Activated T-helper 9 cell treated with anti-CD3 and anti-CD28 coated beads, Interleukin-2, amount 50 U/mL, for 16 hours (primary cell): ENCODE measurements at regions not wholly inside any gene's neighbourhood (a gene's known extent, or its start where the extent isn't known, plus 50 kb on each side); places are given as distances from the start of the nearest gene placed in this dataset.

Source experiments
- DNase-seq: peaks from one replicate; pipeline ENCODE4 v3.0.0-alpha.2; 2020; ENCODE audit warnings: low read depth

DNA sequence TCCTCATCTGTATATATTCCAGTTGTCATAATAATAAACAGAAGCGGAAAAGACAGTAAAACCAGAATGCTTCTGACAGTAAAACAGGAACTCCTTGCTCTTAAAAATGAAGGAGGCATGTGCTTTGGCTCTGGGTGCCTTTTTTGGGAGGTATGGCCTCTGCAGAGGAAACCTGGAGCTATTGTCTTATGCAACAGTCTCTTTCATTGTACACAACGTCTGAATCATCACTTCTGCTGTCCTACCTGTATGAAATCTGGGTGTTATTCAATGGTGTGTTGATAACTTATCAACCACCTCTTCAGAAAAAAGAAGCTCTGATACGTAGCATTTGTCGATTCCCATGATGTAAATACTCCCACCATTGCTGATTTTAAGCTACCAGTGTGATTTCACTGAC is 64.8 kb downstream of the CDCA7 start:
- no peak for DNase-seq

DNA sequence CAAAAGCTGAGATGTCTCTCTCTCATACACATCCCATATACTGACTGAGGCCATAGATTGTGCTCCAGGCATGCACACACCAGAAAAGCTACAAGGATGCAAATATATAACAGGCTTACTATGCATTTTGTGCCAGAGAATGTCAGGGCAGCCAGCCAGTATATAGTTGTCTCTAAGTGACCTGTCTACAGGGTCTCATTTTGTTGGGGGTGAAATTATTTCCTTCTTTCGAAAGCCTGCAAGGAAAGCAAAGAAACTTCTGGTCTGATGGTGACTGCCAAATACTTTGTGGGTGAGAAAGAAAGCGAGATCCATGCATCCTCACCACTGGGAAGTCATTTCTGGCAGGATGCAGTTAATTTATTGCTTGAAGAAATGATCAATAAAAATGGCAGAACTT is 70.2 kb downstream of the CDCA7 start:
- no peak for DNase-seq

DNA sequence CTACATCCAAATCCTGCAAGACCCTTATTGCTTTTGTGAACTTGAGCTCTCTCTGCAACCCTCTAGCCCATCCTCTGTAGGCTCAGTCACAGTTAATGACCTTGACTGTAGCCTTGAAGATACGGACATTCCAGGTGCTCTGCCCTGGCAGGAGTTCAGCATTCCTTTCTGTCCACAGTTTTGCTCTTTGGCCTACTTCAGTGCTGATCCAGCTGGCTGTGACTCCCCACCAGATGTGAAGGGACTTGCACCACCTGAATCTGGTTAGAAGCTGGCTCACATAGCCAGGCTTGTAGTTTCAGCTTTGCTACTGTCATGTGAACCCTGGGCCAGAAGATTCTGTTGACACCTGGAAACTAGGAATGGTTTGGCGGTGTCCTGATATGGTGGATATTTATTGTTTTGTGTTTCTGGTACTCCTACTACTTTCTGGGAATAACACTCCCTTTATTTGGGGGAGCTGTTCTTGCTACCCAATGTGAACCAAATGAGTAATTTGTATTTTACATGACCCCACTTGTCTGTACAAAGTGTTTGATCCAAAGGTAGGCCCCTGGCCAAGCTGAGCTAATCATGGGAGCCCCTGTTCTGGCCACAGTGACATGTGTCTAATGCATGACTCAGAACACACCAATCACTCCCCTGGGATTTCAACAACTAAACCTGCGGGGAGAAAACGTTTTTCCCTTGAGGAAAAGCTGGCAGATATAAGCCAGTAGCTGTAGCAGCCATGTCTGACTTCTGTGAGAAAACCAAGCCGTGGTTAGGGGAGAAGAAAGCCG is 73.4 kb downstream of the CDCA7 start:
- DNase-seq = no peak

DNA sequence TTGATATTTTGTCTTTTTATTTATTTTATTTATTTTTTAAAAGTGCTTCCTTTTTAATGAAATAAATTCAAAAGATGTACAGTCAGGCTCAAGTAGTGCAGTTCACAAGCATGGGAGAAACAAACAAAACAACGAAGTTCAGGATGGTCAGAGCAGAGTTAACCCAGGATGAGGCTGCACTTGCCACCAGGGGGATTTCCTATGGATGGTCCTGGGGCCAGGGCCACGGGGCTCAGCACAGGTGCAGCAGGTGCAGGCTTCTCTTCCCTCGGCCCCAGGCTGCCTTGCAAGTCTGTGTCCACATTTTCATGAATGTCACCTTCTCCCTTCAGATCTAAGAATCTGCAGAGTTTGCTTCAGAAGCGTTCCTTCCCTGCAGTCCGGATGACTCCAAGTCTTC is 76.5 kb downstream of the CDCA7 start:
- DNase-seq = no peak

DNA sequence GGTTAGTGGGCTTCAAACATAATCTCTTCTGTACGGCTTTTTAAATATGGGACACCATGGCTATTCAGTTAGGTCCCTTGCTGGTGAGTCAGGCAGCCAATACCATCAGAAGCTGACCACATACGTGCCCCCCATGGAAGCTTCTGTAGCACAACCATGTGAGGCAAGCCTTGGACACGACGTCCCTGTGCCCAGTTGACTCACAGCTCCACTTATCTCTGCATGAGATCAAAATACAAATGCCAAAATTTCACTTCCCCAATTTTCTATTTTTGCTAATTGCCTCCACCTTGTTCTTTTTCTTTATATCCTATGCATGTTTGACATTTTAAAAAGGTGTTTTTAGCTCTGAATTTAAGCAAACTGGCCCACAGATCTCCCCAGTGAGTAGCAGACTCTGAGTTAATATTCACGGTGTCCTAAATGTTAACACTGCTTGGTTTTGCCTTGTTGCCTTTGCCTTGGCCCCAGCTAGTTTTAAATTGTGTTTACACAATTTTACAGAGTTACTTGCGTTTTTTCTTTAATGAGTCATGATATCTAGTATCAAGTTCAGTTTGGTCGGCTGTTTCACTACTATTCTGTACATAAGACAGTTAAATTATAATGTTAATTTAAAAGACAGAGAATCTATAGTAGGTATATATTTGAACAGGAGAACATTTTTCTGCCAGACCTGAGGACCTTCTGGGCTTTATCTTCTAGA is 77.5 kb downstream of the CDCA7 start:
- no peak for DNase-seq

DNA sequence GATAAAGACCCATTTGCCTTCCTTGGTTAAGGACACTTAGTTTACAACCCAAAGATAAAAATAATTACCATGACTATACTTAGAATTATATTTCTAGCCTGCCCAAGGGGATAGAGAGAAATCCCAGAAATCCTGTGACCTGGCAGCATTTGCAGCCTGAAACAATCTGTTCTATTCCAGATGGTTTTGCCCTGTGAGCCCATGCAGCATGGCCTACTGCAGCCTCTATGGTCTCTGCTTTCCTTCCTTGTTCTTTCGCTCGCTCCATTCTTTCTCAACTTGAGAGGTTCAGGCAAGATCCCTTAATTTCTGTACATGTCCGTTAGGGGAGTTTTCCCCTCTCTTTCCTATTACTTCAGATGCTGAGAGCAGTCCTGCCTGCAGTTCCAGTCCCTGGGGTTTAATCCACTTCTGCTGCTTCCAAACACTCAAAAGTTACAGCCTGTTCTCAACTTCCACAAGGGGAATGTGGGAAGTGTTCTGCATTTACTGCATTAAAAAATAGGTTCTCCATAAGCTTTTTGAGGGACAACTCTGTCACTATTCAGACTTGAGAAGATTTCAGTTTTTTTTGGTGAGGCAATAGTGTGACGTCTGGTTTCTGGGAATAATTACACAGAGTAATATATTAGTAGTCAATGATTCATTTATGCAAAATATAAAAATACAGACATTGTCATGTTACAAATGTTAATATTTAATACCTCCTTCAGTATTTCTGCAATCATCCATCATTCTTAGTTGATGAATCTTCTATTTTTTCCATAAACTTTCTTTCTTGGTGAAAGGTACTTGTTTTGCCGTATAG is 80.3 kb downstream of the CDCA7 start:
- DNase-seq = no peak

DNA sequence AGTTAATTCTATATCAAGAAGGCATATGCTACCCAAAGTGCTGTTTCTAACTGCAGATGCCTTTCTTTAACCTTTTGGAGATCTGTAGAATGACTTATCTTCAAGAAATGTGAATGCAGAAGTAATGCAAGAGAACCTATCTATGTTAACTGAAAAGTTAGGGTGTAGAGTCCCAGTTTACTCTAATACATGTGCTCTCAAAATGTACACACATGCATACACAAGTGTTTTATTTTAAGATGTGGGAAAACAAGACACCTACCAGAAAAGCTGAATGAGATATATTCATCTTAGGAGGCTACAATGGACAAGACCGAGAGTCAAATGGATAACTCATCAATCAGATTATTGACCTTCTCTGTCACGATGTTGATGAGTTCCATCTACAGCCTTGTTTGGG is 80.9 kb downstream of the CDCA7 start:
- DNase-seq = no peak

DNA sequence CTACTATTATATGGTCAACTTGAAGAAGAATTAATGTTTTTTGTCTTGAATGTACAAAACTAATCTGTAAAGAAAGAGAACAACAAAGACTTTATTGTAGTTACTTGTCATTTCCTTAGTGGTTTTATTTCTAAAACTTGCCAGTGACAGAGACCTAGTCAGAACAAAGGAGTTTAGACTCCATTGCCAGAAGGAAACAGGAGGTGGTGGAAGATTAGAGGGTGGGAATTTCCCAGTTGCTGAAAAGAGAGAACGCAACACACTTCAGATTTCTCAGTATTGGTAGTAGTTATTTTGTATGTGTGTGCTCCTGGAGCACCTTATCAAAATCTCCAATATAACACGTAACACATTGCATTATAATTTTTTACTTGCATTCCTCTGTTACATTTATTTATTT is 81.4 kb downstream of the CDCA7 start:
- no peak for DNase-seq

DNA sequence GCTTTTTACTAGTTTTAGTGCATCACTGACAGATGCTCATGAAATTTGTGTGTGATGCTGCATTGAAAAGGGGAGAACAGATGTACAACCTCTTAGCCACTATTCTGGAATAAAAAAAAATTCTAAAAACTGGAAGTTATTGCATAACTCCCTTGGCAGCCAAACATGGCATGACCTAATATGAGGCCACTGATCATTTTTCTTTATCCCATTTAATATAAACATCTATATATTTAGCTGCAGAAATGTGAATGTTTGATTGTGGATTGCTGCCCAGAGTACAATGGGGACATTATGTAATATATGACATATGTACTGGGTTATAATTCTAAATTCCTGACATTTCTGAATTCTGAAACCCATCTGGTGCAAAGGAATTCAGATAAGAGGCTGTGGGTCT is 86.5 kb downstream of the CDCA7 start:
- DNase-seq = no peak

DNA sequence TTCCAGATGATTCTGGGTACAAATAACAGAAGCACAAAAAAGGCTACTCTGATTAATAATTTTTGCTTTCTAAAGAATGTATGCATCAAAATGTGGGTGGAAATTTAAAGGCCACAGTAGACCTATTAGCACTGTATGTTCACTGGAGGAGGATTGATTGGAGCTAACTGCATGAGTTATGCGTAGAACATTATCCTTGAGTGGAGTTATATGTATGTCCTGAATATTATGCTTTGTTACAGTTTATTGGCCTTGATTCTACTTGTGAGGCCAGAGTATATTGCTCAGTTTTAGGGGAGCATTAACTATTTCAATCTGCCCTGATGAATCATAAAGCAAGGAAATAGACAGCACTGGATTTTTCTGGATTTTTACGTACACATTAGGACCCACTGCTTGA is 87.9 kb downstream of the CDCA7 start:
- no peak for DNase-seq

DNA sequence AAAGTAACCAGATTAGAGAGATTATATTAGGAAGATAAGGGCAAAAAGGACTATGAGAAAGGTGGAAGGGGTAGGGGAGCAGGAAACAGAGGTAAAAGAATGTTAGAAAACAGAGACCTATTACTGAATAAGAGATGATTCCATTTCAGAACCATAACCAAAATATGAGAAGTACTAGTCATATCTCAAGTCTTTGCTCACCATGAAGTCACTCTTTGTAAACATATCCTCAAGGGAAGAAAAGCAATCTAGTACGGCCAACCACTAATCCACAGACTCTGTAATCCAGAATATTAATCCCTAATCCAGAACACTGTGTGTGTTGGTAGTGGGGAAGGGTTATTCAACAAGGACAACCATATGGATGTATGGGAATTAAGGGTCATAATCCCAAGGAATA is 92.0 kb downstream of the CDCA7 start:
- no peak for DNase-seq

DNA sequence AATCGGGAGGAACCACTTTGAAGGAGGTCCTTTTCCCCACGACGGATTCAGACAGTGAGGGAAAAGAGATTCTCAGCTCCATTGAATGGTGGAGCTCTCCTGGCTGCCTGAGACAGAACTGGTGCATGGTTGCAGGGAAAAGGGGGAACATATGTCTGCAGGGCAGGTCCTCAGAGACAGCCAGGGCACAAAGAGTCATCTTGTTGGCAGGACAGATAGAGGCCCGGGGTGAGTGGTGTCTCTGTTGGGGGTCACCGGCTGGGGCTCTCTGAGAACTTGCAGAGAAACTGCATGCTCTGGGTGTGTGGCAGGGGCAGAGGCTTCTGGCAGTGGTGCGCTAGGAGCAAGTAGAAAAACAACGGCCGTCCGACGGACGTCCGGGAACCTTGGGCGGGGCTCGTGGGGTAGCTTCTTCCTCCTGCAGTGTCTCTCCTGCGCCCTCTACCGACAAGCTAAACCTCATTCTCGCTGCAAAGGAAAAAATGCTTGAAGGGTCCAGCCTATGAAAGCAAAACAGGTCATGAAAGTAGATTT is 94.3 kb downstream of the CDCA7 start:
- DNase-seq = peak; percentile 15

DNA sequence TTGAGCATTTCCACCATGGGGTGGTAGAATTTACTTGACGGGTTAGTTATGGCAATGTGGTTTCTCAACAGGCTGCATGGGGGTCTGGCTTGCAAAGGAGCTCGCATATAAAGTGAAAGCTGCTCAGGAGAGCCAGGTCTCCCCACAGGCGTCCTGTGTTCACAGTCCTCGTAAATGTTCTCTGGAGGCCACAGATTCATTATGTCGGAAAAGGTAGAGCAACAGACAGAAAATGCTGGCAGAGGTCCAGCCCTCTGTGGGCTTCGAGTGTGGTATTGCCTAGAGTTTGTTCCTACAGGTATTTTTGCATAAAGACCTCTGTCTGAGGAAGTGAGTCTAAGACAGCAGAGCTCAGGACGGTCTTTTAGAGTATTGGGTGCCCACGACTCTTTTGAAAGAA is 96.4 kb downstream of the CDCA7 start:
- DNase-seq = no peak

DNA sequence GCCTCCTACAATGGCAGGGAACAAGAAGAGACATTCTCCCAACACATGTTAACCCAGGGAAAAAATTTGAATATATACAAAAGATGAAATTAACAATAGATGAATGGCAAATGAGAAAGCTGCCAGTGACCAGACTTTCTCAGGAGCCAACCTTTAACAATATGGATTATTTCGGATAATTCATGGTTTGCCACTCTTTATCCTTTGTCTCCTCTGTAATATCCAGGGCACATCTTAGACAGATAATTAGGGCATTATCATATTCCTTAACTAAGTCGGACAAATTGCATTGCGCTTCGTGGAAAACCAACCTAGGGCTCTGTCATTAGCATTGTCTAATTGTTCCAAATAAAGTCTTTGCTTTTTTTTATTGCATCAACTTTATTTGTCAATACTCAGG is 97.3 kb downstream of the CDCA7 start:
- DNase-seq = no peak

DNA sequence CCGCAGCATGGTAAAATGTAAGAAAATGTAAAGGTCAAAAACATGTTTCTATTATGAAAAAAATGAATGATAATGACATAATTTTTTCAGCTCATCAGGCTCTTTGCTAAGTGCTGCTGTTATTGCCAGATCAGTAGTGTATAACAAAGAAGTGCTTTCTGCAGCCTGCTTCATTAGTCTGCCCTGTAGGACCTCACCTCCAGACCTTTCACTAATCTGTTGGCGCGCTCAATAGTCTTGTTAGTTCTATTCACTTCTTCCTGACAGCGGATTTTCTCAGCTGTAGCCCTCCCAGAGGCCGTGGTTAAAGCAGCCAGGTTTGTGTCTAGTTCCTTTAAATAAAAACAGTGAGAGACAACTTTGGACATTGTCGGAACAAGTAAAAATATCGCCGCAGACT is 97.7 kb downstream of the CDCA7 start:
- DNase-seq = no peak

DNA sequence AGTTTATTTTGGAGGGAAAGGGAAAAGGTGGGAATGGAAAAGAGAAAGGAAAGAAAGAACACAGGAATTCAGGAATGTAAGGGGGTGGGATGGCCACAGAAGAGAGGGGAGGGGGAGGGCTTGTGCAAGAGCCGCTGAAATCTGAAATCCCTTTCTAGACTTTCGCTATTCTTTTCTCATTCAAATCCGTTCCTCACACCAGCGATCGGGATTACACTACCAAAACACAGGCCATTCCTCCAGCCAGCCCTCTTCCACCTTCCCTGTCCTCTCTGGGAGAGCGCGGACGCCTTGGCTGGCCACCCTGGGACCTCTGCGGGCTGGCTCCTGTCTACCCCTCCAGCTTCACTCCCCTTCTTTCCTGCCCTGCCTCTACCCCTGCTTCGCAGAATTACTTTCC is 102.3 kb downstream of the CDCA7 start:
- DNase-seq = no peak

DNA sequence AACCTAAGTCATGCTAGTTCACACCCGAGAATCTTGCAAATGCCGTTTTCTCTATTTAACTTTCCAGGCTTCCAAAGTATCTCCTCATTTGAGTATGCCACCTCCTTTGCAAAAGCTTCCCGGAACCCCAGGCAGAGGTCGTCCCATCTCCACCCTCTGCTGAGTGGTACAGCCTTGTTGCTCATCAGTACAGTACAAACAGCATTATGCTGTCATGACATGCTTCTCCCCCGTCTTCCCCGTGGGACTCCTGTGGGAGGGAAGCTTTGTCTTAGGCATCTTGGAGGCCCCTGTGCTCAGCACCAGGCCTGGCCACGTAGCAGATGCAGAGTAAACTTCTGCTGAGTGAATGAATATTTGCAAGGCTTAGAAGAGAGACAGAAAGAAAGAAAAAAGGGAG is 102.7 kb downstream of the CDCA7 start:
- DNase-seq = no peak

DNA sequence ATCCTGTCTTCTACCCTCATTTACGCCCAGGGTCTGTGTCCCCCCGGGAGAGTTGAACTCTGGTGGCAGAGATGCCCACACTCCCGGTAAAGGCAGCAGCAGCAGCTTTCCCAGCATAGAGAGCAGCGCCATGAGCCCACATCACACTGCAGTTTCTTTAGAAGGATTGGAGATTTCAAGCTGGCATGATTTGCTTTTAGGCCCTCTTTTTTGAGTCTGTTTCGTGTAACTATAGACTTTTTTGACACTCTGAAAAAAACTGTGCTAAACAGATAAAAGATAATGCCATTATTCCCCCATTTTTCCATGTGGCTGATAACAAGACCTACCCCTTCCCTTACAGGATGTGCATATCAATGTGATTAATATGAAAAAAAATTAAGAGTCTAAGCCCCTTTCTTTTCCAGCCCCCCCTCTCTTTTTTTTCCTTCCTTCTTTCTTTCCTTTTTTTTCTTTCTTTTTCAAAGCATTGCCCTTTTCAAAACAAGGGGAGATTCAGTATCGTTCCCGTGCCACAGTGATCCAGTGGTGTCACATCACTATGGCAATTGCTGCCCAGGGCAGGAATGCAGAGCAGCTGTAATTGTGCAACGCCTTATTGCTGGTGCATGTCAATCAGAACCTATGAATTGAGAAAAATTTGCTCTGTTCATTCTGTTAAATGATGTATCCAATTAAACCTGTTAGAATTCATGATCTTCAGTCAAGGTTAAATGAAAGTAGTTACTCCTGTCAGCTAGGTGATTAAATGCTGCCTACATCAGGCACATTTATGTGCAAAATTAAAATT is 104.5 kb downstream of the CDCA7 start:
- no peak for DNase-seq

DNA sequence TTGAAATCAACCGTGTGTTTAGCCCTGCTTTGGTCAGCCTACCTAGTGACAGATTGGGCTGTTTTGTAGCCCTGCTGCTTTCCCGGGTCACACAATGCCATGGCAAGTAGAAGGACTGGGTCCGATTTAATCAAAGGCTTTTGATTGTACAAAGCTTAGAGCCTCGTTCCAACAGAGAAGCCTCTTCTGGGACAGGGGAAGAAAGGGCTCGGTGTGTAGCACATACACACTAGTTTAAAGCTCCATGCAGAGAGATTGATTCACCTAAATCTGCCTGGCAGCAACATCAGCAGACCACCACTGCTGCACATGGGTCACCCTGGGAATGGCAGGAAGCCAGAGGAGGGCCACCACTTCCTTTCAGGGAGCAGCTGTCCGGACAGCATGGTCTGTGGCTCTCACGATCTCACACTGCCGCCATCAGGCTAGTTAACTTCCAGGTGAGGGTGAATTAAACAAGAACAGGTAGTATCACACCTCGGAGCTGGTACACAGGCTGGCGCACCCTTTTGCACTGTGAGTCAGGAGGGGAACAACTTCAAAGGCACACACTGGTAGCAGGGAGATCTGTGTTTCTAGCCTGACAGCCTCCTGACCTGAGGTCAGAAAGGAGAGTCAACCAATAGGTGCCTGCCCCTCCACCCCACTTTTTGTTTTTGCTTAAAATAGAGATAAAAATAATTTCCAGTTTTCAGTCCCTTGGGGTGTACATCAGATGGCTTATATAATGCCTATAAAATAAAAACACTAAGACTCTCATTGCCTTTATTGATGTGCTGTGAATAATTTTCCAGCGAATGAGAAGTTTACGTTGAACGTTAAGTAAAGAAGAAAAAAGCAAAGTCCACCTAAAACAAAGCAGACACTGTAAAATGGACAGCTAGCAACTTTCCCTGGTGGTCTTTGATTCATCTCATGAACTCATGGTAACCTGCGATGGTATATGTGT is 108.5 kb downstream of the CDCA7 start:
- no peak for DNase-seq

DNA sequence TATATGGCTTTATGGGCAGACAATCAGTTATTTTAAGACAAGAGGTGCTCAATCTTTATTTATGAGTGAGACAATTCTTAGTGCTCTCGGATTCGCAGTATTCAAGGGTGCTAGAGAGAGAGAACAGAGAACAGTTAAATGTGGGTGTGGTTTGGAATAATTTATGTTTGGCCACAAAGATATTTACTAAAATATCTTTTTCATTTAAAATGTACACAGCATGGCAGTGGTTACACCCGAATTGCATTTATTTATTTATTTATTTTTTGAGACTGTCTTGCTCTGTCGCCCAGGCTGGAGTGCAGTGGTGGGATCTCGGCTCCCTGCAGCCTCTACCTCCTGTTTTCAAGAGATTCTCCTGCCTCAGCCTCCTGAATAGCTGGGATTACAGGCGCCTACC is 109.2 kb downstream of the CDCA7 start:
- no peak for DNase-seq

DNA sequence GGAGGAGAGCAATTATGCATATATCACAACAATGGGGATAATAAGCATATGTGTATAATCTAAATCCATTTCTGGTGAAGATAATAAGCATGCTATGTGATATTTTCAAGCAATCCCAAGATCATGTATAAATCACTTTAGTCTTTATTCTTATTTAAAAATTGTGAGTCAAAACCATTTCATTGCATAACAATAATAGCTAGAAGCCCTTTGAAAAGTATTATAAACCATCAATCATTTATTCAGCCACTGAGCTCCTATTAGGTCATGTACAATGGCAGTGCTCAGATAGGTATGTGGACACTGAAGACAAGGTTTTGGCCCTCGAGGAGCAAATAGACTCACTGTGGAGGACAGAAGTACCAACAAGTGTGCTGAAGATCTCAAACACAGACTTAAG is 113.1 kb downstream of the CDCA7 start:
- DNase-seq = no peak
